K562 (cell line): ENCODE measurements at regions not wholly inside any gene's neighbourhood (a gene's known extent, or its start where the extent isn't known, plus 50 kb on each side); places are given as distances from the start of the nearest gene placed in this dataset.
A peak's percentile ranks its signal among the peaks of the same experiment; 100 is the strongest.

Experiments
- ARID1B ChIP-seq: fragments of 450-650 bp; IDR thresholded peaks from 2 replicates; pipeline ENCODE4 v1.6.1; 2016; ENCODE audit warnings: antibody characterized with exemption, mild to moderate bottlenecking, inconsistent platforms
- CEBPG ChIP-seq, 3 experiments: fragments of 200-800 bp in 1 of 3; sonication (Bioruptor generic) in 1 of 3; sonication (generic) in 1 of 3; formaldehyde crosslinking in 1 of 3; IDR thresholded peaks in 2 of 3; conservative IDR thresholded peaks in 1 of 3; 2 replicates each; pipeline versions ENCODE4 v1.6.1 to v1.8.0; 2016 to 2022; ENCODE audit warnings: missing compliant biosample characterization in 2 of 3, missing genetic modification characterization in 2 of 3, mild to moderate bottlenecking in 1 of 3, missing genetic modification reagents in 1 of 3
- GTF2E2 ChIP-seq: fragments of 200-800 bp; sonication (Bioruptor generic); IDR thresholded peaks from 2 replicates; pipeline ENCODE4 v1.6.1; 2016; ENCODE audit warnings: missing genetic modification characterization, missing compliant biosample characterization
- MCM7 ChIP-seq, 2 experiments: fragments of 450-650 bp; IDR thresholded peaks; 2 replicates each; pipeline ENCODE4 v1.6.1; 2016 to 2018
- PKNOX1 ChIP-seq: fragments of 450-650 bp; IDR thresholded peaks from 2 replicates; pipeline ENCODE4 v1.6.1; 2016
- SOX6 ChIP-seq: fragments of 450-650 bp; IDR thresholded peaks from 2 replicates; pipeline ENCODE4 v1.6.1; 2014; ENCODE audit warnings: mild to moderate bottlenecking
- STAG1 ChIP-seq: sonication (generic); formaldehyde crosslinking; IDR thresholded peaks from 2 replicates; pipeline ENCODE4 v1.5.0; 2020; ENCODE audit warnings: missing genetic modification reagents, borderline replicate concordance
- TAL1 ChIP-seq: fragments of 450-650 bp; IDR thresholded peaks from 2 replicates; pipeline ENCODE4 v1.6.1; 2016; ENCODE audit warnings: mild to moderate bottlenecking
- TBL1XR1 ChIP-seq, 2 experiments: IDR thresholded peaks; 2 replicates each; pipeline ENCODE4 v1.6.1; 2012; ENCODE audit warnings: improper control_type of control experiment in 2 of 2, low read length in 2 of 2, mild to moderate bottlenecking in 1 of 2
- TEAD4 ChIP-seq, 2 experiments: sonication (generic) in 1 of 2; formaldehyde crosslinking in 1 of 2; IDR thresholded peaks; 2 replicates each; pipeline versions ENCODE4 v1.6.1 to v1.8.0; 2012 to 2022; ENCODE audit warnings: borderline replicate concordance in 1 of 2, inconsistent platforms in 1 of 2, low read length in 1 of 2, mild to moderate bottlenecking in 1 of 2, missing genetic modification reagents in 1 of 2
- THRA ChIP-seq: fragments of 450-650 bp; IDR thresholded peaks from 2 replicates; pipeline ENCODE4 v1.6.1; 2017; ENCODE audit warnings: mild to moderate bottlenecking, moderate library complexity
- TRIM24 ChIP-seq, 2 experiments: fragments of 450-650 bp; IDR thresholded peaks; 2 replicates each; pipeline ENCODE4 v1.6.1; 2016
- ZBTB7A ChIP-seq: IDR thresholded peaks from 2 replicates; pipeline ENCODE4 v1.6.1; 2011; ENCODE audit warnings: low read depth, mild to moderate bottlenecking, low read length, moderate library complexity, borderline replicate concordance; ENCODE audit not compliant: control insufficient read depth
- ZNF695 ChIP-seq: fragments of 450-650 bp; formaldehyde crosslinking; IDR thresholded peaks from 2 replicates; pipeline ENCODE4 v1.4.0; 2020; ENCODE audit warnings: mild to moderate bottlenecking, moderate library complexity
- TF ChIP-seq, protein P1 (sequence below), 2 experiments: fragments of 450-650 bp; IDR thresholded peaks; 2 replicates each; pipeline ENCODE4 v1.6.1; 2018; ENCODE audit warnings: mild to moderate bottlenecking in 2 of 2, low read depth in 1 of 2; ENCODE audit not compliant: partially characterized antibody in 2 of 2
- TF ChIP-seq, protein P2 (sequence below), 2 experiments: IDR thresholded peaks; 2 replicates each; pipeline ENCODE4 v1.6.1; 2012; ENCODE audit warnings: improper control_type of control experiment in 2 of 2, low read depth in 2 of 2, low read length in 2 of 2, borderline replicate concordance in 1 of 2

DNA sequence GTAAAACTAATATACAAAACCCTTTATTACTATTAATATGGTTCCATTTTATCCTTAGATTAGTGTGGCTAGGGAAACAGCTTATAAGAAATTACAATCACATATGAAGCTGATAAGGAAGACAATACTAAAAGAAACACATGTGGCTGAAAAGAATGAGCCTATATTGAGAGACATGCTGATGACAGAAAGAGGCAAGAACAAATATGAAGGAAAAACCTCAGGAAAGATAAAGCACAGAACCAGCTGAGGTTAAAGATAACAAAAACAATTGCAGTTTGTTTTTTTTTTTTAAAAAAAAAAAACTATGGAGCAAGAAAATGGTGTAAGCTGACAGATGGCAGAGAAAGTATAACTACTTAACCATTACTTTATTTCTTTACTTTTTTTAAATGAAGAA, 69.2 kb upstream of the OSBPL8 start (continued):
- TF ChIP-seq, protein P1, sequence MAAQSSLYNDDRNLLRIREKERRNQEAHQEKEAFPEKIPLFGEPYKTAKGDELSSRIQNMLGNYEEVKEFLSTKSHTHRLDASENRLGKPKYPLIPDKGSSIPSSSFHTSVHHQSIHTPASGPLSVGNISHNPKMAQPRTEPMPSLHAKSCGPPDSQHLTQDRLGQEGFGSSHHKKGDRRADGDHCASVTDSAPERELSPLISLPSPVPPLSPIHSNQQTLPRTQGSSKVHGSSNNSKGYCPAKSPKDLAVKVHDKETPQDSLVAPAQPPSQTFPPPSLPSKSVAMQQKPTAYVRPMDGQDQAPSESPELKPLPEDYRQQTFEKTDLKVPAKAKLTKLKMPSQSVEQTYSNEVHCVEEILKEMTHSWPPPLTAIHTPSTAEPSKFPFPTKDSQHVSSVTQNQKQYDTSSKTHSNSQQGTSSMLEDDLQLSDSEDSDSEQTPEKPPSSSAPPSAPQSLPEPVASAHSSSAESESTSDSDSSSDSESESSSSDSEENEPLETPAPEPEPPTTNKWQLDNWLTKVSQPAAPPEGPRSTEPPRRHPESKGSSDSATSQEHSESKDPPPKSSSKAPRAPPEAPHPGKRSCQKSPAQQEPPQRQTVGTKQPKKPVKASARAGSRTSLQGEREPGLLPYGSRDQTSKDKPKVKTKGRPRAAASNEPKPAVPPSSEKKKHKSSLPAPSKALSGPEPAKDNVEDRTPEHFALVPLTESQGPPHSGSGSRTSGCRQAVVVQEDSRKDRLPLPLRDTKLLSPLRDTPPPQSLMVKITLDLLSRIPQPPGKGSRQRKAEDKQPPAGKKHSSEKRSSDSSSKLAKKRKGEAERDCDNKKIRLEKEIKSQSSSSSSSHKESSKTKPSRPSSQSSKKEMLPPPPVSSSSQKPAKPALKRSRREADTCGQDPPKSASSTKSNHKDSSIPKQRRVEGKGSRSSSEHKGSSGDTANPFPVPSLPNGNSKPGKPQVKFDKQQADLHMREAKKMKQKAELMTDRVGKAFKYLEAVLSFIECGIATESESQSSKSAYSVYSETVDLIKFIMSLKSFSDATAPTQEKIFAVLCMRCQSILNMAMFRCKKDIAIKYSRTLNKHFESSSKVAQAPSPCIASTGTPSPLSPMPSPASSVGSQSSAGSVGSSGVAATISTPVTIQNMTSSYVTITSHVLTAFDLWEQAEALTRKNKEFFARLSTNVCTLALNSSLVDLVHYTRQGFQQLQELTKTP (IDR thresholded peaks at IDR 0.05; ENCODE audit: low read depth in 1 of 2, partially characterized antibody in 2 of 2) = peak in 1 of 2 experiments; percentile 43
- TF ChIP-seq STAG1 (no peak), TEAD4 (IDR thresholded peaks at IDR 0.05; ENCODE audit: low read length) (peak; percentile 70), TEAD4 (CRISPR knock-in tag; IDR thresholded peaks at IDR 0.05; ENCODE audit: borderline replicate concordance) (no peak), GTF2E2 (tag) (0 out of 2 replicates have a peak, but pooled peaks have one; percentile 41), PKNOX1 (peak; percentile 64), TRIM24 (IDR thresholded peaks at IDR 0.05) (peak; percentile 82 to 86; a peak in 3 of 4 replicates), TBL1XR1 (IDR thresholded peaks at IDR 0.05; ENCODE audit: low read length in 2 of 2) (0 out of 4 replicates have a peak, but pooled peaks of 1 of the 2 experiments have one; percentile 34), ARID1B (peak; percentile 82), CEBPG (CRISPR knock-in tag; IDR thresholded peaks at IDR 0.05) (peak; percentile 55; the same call in 1 of the 2 replicates), CEBPG (tag; conservative IDR thresholded peaks at IDR 0.05 in 1 of 2, IDR thresholded peaks at IDR 0.05 in 1 of 2) (peak; percentile 20 to 73; a peak in 2 of 4 replicates), ZNF695 (CRISPR knock-in tag) (no peak), TAL1 (peak; percentile 82), THRA (no peak), SOX6 (peak; percentile 99), MCM7 (IDR thresholded peaks at IDR 0.05) (no peak), ZBTB7A (no peak)
- TF ChIP-seq, protein P2, sequence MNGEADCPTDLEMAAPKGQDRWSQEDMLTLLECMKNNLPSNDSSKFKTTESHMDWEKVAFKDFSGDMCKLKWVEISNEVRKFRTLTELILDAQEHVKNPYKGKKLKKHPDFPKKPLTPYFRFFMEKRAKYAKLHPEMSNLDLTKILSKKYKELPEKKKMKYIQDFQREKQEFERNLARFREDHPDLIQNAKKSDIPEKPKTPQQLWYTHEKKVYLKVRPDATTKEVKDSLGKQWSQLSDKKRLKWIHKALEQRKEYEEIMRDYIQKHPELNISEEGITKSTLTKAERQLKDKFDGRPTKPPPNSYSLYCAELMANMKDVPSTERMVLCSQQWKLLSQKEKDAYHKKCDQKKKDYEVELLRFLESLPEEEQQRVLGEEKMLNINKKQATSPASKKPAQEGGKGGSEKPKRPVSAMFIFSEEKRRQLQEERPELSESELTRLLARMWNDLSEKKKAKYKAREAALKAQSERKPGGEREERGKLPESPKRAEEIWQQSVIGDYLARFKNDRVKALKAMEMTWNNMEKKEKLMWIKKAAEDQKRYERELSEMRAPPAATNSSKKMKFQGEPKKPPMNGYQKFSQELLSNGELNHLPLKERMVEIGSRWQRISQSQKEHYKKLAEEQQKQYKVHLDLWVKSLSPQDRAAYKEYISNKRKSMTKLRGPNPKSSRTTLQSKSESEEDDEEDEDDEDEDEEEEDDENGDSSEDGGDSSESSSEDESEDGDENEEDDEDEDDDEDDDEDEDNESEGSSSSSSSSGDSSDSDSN (IDR thresholded peaks at IDR 0.05; ENCODE audit: borderline replicate concordance in 1 of 2, low read depth in 2 of 2, low read length in 2 of 2) = no peak
